Activated T-helper 17 cell treated with anti-CD3 and anti-CD28 coated beads, Interleukin-2, amount 50 U/mL, for 72 hours (primary cell): ENCODE measurements at regions not wholly inside any gene's neighbourhood (a gene's known extent, or its start where the extent isn't known, plus 50 kb on each side); places are given as distances from the start of the nearest gene placed in this dataset.
"Not testable (repeated sequence)": the region's sequence is repeated elsewhere in the genome, so short reads cannot be mapped to it uniquely, and the experiment has no call there.

Source experiments
- ATAC-seq: fragments of 150-1000 bp; cut with Tn5 transposase; replicated peaks from 2 replicates; pipeline ENCODE4 v1.10.0; 2021; ENCODE audit warnings: mild to moderate bottlenecking, moderate library complexity
- H3K27ac Mint-ChIP-seq: one replicate; pipeline ENCODE4 v1.8.0; 2022; ENCODE audit warnings: mixed read lengths
- H3K27me3 Mint-ChIP-seq: one replicate; pipeline ENCODE4 v1.8.0; 2022; ENCODE audit warnings: mixed read lengths
- H3K36me3 Mint-ChIP-seq: one replicate; pipeline ENCODE4 v1.8.0; 2022; ENCODE audit warnings: low read depth, mild to moderate bottlenecking, mixed read lengths
- H3K4me1 Mint-ChIP-seq: one replicate; pipeline ENCODE4 v1.8.0; 2022; ENCODE audit warnings: mixed read lengths
- H3K4me3 Mint-ChIP-seq: one replicate; pipeline ENCODE4 v1.8.0; 2022; ENCODE audit warnings: mild to moderate bottlenecking, mixed read lengths
- H3K9me3 Mint-ChIP-seq: one replicate; pipeline ENCODE4 v1.8.0; 2022; ENCODE audit warnings: mixed read lengths

DNA sequence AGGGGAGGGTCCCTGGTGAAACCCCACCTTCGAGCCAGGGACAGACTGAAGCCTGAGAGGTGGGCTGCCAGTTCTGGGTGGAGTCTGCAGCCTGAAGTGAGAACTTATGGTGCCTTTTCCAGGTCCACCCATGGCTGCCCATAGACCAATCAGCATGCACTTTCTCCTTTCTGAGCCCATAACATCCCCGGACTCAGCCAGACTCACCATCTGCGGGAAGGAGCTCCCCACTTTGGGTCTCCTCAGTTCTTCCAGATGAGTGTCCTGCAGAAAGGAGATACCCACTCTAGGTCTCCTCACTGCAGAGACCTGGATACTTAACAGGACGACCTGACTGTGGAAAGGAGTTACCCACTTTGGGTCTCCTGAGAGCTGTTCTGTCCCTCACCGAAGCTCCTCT, 1673.4 kb upstream of the TMEFF2 start:
- Mint-ChIP-seq H3K9me3 (no peaks in the 10 kb centered on the region), H3K27me3 (no peaks in the 10 kb centered on the region), H3K4me3 (no peak overlapping the region)

DNA sequence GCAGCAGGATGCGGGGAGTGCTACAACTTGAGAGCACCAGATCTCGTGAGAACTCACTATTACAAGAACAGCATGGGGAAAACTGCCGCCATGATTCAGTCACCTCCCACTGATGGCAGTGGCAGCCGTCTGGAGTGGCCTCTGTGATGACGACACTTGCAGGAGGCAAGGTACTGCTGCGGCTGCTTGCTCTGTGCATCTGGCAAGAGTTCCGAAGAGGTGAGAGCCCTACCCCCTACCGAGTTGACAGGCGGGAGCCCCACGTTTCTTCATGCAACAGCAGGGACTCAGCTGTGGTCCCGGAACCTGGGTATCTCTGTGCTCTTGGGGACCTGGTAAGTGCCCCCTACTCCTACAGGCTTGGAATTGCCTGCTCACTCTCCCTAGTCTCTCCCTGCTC, 1672.7 kb upstream of the TMEFF2 start:
- Mint-ChIP-seq H3K27me3 (no peaks in the 10 kb centered on the region), H3K36me3 (no peaks in the 10 kb centered on the region), H3K27ac (no peak overlapping the region), H3K4me1 (no peaks in the 10 kb centered on the region), H3K9me3 (no peaks in the 10 kb centered on the region), H3K4me3 (no peak overlapping the region)
- no peak for ATAC-seq

More for the DNA sequence above, 1673.4 kb upstream of the TMEFF2 start:
- Mint-ChIP-seq H3K4me1 (no peaks in the 10 kb centered on the region), H3K27ac (no peak overlapping the region), H3K36me3 (no peaks in the 10 kb centered on the region)
- ATAC-seq, result no peak

DNA sequence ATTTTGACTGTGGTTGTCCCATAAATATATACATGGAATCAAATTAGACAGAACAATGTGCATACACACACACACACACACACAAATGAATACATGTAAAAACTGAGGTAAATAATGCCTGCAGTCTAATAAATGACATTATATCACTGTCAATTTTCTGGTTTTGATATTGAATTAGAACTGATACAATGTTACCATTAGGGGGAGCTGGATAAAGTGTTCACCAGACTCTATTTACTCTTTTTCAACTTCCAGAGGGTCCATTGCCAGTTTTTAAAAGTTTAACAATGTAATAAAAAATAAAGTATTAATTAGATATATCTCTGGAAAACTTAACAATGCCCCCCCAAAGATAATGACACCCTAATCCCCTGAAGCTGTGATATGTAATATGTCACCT, 1666.8 kb upstream of the TMEFF2 start:
- H3K9me3 Mint-ChIP-seq, result no peaks in the 10 kb centered on the region
- no peak for ATAC-seq
- no peak overlapping the region for H3K27ac Mint-ChIP-seq
- H3K4me1 Mint-ChIP-seq, result no peaks in the 10 kb centered on the region
- no peak overlapping the region for H3K4me3 Mint-ChIP-seq
- no peaks in the 10 kb centered on the region for H3K27me3 Mint-ChIP-seq
- H3K36me3 Mint-ChIP-seq, result no peaks in the 10 kb centered on the region

DNA sequence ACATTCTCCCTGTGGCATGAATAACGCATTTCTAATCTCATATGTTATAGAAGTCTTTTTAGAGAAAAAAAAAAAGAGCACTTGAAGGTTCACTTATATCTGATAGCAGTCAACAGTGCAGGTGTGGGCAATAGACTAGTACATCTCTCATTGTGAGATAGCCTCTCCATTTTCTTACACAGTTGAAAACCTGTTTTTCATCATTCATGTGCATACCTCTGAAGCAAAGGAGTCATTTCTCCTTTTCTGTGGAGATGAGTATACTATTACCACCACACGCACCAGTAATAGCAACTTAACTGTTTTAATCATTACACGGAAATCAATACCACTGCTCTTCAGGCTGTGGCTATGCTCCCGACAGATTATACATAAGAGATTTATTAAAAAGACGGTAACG, 1653.3 kb upstream of the TMEFF2 start:
- no peaks in the 10 kb centered on the region for H3K27me3 Mint-ChIP-seq
- no peak overlapping the region for H3K4me3 Mint-ChIP-seq

DNA sequence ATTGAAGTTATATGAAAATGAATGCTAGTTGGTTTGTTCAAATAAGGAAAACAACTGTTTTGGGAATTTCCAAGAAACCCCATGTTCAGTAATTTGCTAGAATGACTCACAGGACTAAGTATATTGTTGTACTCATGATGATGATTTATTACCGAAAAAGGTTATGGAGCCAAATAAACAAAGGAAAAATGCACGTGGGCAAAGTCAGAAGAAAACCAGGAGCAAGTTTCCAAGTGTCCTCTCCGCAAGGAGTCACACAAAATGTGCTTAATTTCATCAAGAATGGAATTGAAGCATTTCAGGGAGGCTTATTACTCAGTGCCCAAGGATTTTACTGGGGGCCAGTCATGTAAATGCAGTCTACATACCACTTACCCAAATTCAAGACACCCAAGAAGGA, 1652.4 kb upstream of the TMEFF2 start:
- no peak overlapping the region for H3K4me3 Mint-ChIP-seq
- ATAC-seq, result no peak
- H3K4me1 Mint-ChIP-seq, result no peaks in the 10 kb centered on the region
- peaks cover 6% of the 10 kb centered on the region for H3K9me3 Mint-ChIP-seq
- H3K27ac Mint-ChIP-seq, result no peak overlapping the region
- no peaks in the 10 kb centered on the region for H3K36me3 Mint-ChIP-seq
- no peaks in the 10 kb centered on the region for H3K27me3 Mint-ChIP-seq

More for the DNA sequence above, 1653.3 kb upstream of the TMEFF2 start:
- no peaks in the 10 kb centered on the region for H3K36me3 Mint-ChIP-seq
- no peaks in the 10 kb centered on the region for H3K4me1 Mint-ChIP-seq
- no peak overlapping the region for H3K27ac Mint-ChIP-seq
- peaks cover 6% of the 10 kb centered on the region for H3K9me3 Mint-ChIP-seq
- no peak for ATAC-seq

DNA sequence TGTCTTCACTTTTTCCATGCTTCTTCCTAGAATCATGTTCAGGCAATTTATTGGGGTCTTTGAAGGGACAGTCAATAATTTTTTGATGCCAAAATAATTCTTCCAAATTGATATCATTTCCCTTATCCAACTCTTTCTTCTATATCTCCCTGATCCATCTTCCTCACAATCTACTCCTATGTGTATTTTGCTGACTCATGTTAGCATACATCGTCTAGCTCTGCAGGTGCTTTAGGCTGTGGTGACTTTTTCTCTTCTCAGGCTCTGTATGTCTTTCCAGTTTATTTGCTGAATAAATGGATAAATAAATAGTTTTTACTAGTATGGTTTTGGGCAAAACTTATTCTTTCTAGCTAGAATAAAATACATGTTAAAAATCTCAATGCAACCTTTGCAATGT, 1650.9 kb upstream of the TMEFF2 start:
- no peak overlapping the region for H3K27ac Mint-ChIP-seq
- no peaks in the 10 kb centered on the region for H3K4me1 Mint-ChIP-seq
- no peaks in the 10 kb centered on the region for H3K36me3 Mint-ChIP-seq
- H3K4me3 Mint-ChIP-seq, result no peak overlapping the region
- no peak for ATAC-seq
- peaks cover 6% of the 10 kb centered on the region for H3K9me3 Mint-ChIP-seq
- no peaks in the 10 kb centered on the region for H3K27me3 Mint-ChIP-seq

DNA sequence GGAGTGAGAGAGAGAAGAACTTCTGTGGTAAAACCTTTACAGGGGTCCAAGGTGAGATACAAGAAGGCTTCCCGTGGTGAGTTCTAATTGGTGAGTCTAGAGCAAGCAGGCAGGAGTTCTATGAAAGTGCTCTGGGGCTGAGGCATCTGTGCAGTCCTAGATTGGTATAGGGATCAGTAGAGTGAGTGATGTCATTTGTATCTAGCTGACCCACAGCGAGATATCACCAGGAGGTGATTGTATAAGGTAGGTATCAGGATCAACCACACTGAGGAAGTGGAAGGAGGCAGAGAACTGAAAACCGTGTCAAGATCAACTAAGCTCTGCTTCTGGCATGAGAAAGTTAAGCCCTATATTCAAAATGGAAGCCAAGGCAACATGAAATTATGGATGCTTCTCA, 1648.9 kb upstream of the TMEFF2 start:
- Mint-ChIP-seq H3K36me3 (no peaks in the 10 kb centered on the region), H3K4me1 (no peaks in the 10 kb centered on the region), H3K27me3 (no peaks in the 10 kb centered on the region), H3K9me3 (peaks cover 6% of the 10 kb centered on the region), H3K4me3 (no peak overlapping the region), H3K27ac (no peak overlapping the region)
- ATAC-seq, result no peak

DNA sequence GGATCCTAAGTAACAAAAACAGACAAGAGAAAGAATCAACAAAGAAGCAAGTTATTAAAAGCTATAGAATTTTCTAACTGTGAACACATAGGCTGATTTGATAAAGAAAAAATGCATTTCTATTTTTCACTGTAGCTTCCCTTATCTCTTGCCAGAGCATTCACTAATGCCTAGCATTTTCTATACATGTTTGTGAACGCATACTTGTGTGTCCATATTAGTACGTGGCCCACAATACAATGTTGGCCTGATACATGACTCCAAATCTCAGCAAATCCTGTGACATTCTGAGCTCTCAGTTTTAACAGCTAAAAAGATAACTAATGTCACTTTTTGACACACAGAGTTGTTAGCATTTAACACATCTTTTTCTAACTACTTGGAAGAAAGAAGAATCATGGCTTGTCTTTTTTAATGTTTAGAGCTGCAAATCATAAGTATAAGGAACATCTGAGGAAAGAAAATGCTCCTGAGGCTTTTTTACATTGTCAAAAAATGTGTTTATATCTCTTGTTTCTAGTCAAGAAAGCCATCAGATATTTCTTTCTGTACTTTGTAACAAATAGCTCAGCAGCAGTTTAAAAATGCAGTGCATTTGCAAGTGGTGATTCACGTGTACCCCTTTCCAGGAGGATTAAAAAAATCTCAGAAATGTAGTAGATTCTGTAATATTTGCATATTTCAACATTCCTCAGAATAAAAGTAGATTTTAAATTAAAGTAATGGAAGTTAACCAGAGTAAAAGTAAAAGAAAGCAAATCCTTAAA, 1646.8 kb upstream of the TMEFF2 start:
- Mint-ChIP-seq H3K36me3 (no peaks in the 10 kb centered on the region), H3K4me1 (no peaks in the 10 kb centered on the region)

DNA sequence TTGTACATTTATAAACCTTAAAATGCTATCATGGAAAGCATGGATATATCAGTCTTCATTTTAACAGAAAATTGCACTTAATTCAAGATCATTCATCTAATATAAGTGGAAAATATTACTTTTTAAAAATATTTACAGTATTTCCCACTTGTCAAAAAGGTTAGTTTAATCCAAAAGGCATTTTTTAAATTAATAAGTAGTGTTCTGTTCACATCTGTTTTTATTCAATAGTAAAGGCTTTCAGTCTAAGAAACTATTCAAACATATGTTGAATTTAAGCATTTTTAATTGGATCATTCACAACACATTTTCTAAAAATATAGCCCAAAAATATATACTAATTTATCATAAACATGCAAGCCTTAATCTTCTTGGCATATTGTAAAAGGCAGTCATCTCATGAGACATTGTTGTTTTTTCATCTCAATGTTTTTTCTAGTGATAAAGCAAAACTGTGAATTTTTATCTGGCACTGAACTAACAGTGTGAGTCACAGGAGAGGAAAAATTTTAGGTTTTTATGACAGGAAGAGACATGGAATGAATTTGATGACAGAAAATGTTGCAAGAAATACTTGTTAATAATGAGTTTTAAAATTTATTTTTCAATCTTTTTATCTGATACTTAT, 1642.5 kb upstream of the TMEFF2 start:
- Mint-ChIP-seq H3K9me3 (peaks cover 5% of the 10 kb centered on the region), H3K27me3 (no peaks in the 10 kb centered on the region), H3K4me3 (no peak overlapping the region), H3K4me1 (no peaks in the 10 kb centered on the region), H3K36me3 (no peaks in the 10 kb centered on the region), H3K27ac (no peak overlapping the region)
- no peak for ATAC-seq

More for the DNA sequence above, 1646.8 kb upstream of the TMEFF2 start:
- no peak for ATAC-seq
- Mint-ChIP-seq H3K27ac (no peak overlapping the region), H3K9me3 (peaks cover 6% of the 10 kb centered on the region), H3K4me3 (no peak overlapping the region), H3K27me3 (no peaks in the 10 kb centered on the region)

DNA sequence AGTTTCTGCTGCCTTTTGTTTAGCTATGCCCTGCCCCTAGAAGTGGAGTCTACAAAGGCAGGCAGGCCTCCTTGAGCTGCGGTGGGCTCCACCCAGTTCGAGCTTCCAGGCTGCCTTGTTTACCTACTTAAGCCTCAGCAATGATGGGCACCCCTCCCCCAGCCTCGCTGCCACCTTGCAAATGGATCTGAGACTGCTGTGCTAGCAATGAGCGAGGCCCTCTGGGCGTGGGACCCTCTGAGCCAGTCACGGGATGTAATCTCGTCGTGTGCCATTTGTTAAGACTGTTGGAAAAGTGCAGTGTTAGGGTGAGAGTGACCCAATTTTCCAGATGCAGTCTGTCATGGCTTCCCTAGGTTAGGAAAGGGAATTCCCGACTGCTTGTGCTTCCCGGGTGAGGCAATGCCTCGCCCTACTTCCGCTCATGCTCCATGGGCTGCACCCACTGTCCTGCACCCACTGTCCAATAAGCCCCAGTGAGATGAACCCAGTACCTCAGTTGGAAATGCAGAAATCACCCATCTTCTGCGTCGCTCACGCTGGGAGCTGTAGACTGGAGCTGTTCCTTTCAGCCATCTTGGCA, 1641.8 kb upstream of the TMEFF2 start:
- not testable (repeated sequence) for H3K4me3 Mint-ChIP-seq, ATAC-seq, H3K9me3 Mint-ChIP-seq, H3K27me3 Mint-ChIP-seq, H3K27ac Mint-ChIP-seq, H3K36me3 Mint-ChIP-seq, H3K4me1 Mint-ChIP-seq

DNA sequence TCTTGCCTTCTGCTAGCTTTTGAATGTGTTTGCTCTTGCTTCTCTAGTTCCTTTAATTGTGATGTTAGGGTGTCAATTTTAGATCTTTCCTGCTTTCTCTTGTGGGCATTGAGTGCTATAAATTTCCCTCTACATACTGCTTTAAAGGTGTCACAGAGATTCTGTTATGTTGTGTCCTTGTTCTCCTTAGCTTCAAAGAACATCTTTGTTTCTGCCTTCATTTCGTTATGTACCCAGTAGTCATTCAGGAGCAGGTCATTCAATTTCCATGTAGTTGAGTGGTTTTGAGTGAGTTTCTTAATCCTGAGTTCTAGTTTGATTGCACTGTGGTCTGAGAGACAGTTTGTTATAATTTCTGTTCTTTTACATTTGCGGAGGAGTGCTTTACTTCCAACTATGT, 1639.2 kb upstream of the TMEFF2 start:
- not testable (repeated sequence) for H3K27ac Mint-ChIP-seq, H3K4me3 Mint-ChIP-seq, H3K9me3 Mint-ChIP-seq, H3K4me1 Mint-ChIP-seq, H3K36me3 Mint-ChIP-seq, ATAC-seq, H3K27me3 Mint-ChIP-seq

DNA sequence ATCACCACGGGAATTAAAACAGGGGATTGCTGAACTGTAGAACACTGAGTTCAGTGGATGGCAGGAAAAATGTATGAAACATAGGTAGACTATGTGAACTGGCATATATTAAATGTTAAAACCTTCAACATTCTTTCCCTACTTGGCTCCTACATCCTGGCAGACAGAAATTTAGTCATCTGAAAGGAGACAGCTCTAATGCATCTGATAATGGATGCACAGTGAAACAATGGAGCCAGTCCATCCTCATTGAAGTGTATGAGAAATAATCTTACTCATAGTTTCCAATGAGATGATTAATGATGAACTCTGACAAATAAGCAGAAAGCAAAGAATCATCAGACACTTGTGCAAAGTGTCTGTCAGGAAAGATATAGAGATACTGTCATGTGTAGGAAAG, 1629.7 kb upstream of the TMEFF2 start:
- ATAC-seq, result no peak
- Mint-ChIP-seq H3K9me3 (peaks cover 6% of the 10 kb centered on the region), H3K27me3 (no peaks in the 10 kb centered on the region), H3K4me1 (no peaks in the 10 kb centered on the region), H3K36me3 (no peaks in the 10 kb centered on the region), H3K27ac (no peak overlapping the region), H3K4me3 (no peak overlapping the region)

DNA sequence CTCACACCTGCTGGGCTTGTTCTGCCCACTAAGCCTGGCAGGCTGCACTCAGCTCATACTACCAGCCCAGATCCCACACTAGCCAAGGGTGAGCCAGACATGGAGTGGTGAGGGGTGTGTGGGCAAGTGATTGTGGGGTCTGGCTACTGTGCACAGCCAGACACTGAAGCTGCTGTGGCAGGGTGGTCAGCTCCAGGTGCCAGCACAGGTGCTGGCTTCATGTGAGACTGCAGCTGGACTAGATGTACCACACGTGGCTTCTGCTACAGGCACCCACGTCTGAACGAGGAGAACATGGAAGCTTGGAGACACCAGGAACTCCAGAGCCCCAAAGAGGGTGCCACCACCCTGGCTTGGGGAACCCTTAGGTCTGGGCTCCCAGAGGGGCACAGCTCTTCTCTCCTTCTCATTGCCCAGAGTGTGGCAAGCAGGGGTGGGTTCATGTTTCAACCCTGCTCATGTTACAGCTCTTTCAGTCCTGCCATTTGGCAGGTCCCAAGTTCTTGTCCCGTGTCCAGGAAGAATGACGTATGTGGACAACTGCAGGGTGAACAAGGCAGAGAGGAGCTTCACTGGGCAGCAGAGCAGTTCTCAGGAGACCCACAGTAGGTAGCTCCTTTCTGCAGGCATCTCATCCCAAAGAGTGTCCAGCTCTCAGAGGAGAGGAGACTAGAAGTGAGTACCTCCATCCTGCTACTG, 1624.2 kb upstream of the TMEFF2 start:
- ATAC-seq, result no peak
- Mint-ChIP-seq H3K4me3 (no peak overlapping the region), H3K4me1 (no peaks in the 10 kb centered on the region), H3K36me3 (no peaks in the 10 kb centered on the region), H3K27me3 (no peaks in the 10 kb centered on the region), H3K27ac (no peak overlapping the region), H3K9me3 (peaks cover 6% of the 10 kb centered on the region)

DNA sequence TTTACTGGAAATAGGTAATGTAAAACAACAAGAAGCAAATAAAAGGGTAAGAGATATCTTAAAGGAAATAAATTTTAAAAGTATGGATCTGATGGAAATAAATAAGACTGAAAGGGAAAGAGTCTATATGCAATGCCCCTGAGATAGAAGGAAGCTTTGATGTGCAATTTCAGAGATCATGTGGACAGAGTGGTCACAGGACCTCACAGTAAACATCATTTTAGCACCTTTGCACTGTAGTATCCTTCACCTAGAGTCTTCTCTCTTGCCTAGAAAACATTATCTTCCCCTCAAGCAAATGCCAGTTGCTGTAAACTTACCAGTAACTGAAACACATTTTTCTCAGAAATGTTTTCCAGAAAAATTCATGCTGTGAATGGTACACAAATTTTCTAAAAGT, 1621.3 kb upstream of the TMEFF2 start:
- no peaks in the 10 kb centered on the region for H3K4me1 Mint-ChIP-seq
- no peaks in the 10 kb centered on the region for H3K36me3 Mint-ChIP-seq
- no peaks in the 10 kb centered on the region for H3K9me3 Mint-ChIP-seq
- no peak for ATAC-seq
- H3K4me3 Mint-ChIP-seq, result no peak overlapping the region
- H3K27me3 Mint-ChIP-seq, result no peaks in the 10 kb centered on the region
- no peak overlapping the region for H3K27ac Mint-ChIP-seq

DNA sequence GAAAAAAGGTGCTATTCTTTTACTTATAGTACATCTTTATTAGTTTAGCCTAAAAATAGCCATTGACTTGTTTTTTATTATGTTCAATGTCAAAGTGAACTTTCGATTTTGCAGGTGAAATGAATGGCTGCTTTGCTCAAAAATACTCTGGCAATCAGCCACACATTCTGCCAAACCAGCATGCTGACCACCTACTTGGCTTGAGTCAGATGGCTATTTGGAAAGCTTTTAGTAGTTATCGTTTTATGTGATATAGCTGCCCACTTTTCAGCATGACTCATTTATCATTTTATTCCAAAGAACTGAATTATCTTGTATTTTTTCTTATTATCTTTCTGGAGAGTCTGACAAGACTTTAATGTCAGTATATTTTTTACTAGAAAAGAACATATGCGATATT, 1615.8 kb upstream of the TMEFF2 start:
- H3K4me3 Mint-ChIP-seq, result no peak overlapping the region
- no peaks in the 10 kb centered on the region for H3K27me3 Mint-ChIP-seq
- no peaks in the 10 kb centered on the region for H3K9me3 Mint-ChIP-seq
- no peak for ATAC-seq
- no peaks in the 10 kb centered on the region for H3K4me1 Mint-ChIP-seq
- no peak overlapping the region for H3K27ac Mint-ChIP-seq
- no peaks in the 10 kb centered on the region for H3K36me3 Mint-ChIP-seq
